ENCODE measurements at regions not wholly inside any gene's neighbourhood (a gene's known extent, or its start where the extent isn't known, plus 50 kb on each side); places are given as distances from the start of the nearest gene placed in this dataset.

GRCh38 chr5:154117050-154117449 is 73.5 kb upstream of the GALNT10 start:
- no peak overlapping the region for H2BK12ac ChIP-seq (ENCODE audit: low read depth, low read length)
- H3K4me2 ChIP-seq (ENCODE audit: insufficient read depth in 1 of 2, low read depth in 2 of 2, low read length in 2 of 2): no peak overlapping the region
- no peaks in the 10 kb centered on the region for H3K9me3 ChIP-seq (ENCODE audit: insufficient read depth in 2 of 2, low read depth in 1 of 2, low read length in 1 of 2)
- H4K8ac ChIP-seq (ENCODE audit: extremely low read depth, insufficient read depth, low read length): no peak overlapping the region
- FAIRE-seq (no peak), DNase-seq (ENCODE audit: low read depth in 1 of 2, low spot score in 2 of 2) (no peak)
- no peak overlapping the region for H2AK5ac ChIP-seq (ENCODE audit: low read depth, low read length)
- H2BK120ac ChIP-seq (replicated peaks; ENCODE audit: low read depth, low read length): no peak overlapping the region
- H3K4me3 ChIP-seq (ENCODE audit: extremely low read depth in 1 of 4, insufficient read depth in 2 of 4, low read depth in 3 of 4, low read length in 4 of 4): no peak overlapping the region
- no peaks in the 10 kb centered on the region for H3K23me2 ChIP-seq (ENCODE audit: low read depth, low read length)
- H3K18ac ChIP-seq (ENCODE audit: extremely low read depth, low read length): no peak overlapping the region
- H3K23ac ChIP-seq (ENCODE audit: insufficient read length): no peak overlapping the region
- no peak overlapping the region for H2BK15ac ChIP-seq (ENCODE audit: low read length)
- no peaks in the 10 kb centered on the region for H3K79me2 ChIP-seq (ENCODE audit: control insufficient read depth in 1 of 2, insufficient read depth in 2 of 2, low read length in 2 of 2)
- no peak overlapping the region for H2BK20ac ChIP-seq (ENCODE audit: low read length)
- no peak overlapping the region for H3K14ac ChIP-seq (ENCODE audit: insufficient read length)
- TF ChIP-seq JUND (IDR thresholded peaks at IDR 0.05; ENCODE audit: low read length) (0 out of 2 replicates have a peak, but pooled peaks have one; percentile 27), HDAC2 (IDR thresholded peaks at IDR 0.05; ENCODE audit: borderline replicate concordance in 1 of 2, low read depth in 2 of 2, low read length in 2 of 2) (no peak)
- H2AFZ ChIP-seq (ENCODE audit: low read length): no peak overlapping the region
- POLR2A ChIA-PET (ENCODE audit: partially characterized antibody): no interaction called here
- H2BK5ac ChIP-seq (ENCODE audit: low read depth, low read length): no peak overlapping the region
- H4K91ac ChIP-seq (replicated peaks; ENCODE audit: insufficient read length, low read length): no peak overlapping the region
- H3K27ac ChIP-seq (ENCODE audit: low read depth, low read length): no peak overlapping the region
- H3K79me1 ChIP-seq (ENCODE audit: low read depth, low read length): no peaks in the 10 kb centered on the region
- H3K9ac ChIP-seq (replicated peaks in 1 of 4; ENCODE audit: extremely low read depth in 1 of 4, low read depth in 3 of 4, low read length in 3 of 4): no peak overlapping the region
- H3K36me3 ChIP-seq (ENCODE audit: control insufficient read depth in 2 of 4, insufficient read depth in 4 of 4, low read length in 3 of 4): no peaks in the 10 kb centered on the region
- peaks cover 0 to 3% (median 1%) of the 10 kb centered on the region in 4 experiments; a peak in 1 of 7 replicates for H3K4me1 ChIP-seq (replicated peaks in 1 of 4; ENCODE audit: control insufficient read depth in 3 of 4, insufficient read depth in 4 of 4, low read length in 3 of 4)
- no peak overlapping the region for H3K56ac ChIP-seq (replicated peaks; ENCODE audit: insufficient read length, low read depth, low read length)
- no peaks in the 10 kb centered on the region for H4K20me1 ChIP-seq (replicated peaks in 1 of 2; ENCODE audit: control insufficient read depth in 1 of 2, insufficient read depth in 2 of 2, low read length in 2 of 2)
- no peak overlapping the region for H3K4ac ChIP-seq (replicated peaks; ENCODE audit: insufficient read length, low read depth, low read length)
- H3K27me3 ChIP-seq (replicated peaks in 1 of 4; ENCODE audit: control insufficient read depth in 3 of 4, extremely low read depth in 1 of 4, insufficient read depth in 3 of 4, low read length in 3 of 4): no peaks in the 10 kb centered on the region
- no peak overlapping the region for H4K5ac ChIP-seq (ENCODE audit: insufficient read length, low read depth, low read length)
- CTCF ChIA-PET (ENCODE audit: partially characterized antibody): interaction anchor here (0.8 to 3.8 kb wide), 5 partner anchors 14 to 75 kb away, joined by 3 to 19 read pairs (median 5); no protein-coding TSS in a partner anchor
- 83% methylated on average over 6 of the region's 6 CpGs; no CpG with 5 or more reads in 1 of the 2 experiments for WGBS, 2 experiments (ENCODE audit: extremely low coverage in 1 of 2, insufficient coverage in 1 of 2, insufficient read length in 1 of 2, insufficient replicate concordance in 2 of 2, low coverage in 1 of 2, low lambda C conversion rate in 2 of 2, missing lambda C conversion rate in 1 of 2)
